ENCODE measurements at regions not wholly inside any gene's neighbourhood (a gene's known extent, or its start where the extent isn't known, plus 50 kb on each side); places are given as distances from the start of the nearest gene placed in this dataset.

- TF ChIP-seq GTF2I (CRISPR knock-in tag; conservative IDR thresholded peaks at IDR 0.05): no peak
- no peak for TF ChIP-seq ZSCAN18 (CRISPR knock-in tag; IDR thresholded peaks at IDR 0.05)
- no peak for TF ChIP-seq CTCF (IDR thresholded peaks at IDR 0.05)
- TF ChIP-seq NFATC4 (CRISPR knock-in tag; IDR thresholded peaks at IDR 0.05): no peak
- TF ChIP-seq ZBTB43 (CRISPR knock-in tag; IDR thresholded peaks at IDR 0.05): no peak
- TF ChIP-seq FOXP4 (CRISPR knock-in tag; IDR thresholded peaks at IDR 0.05): no peak
- TF ChIP-seq ZNF425 (CRISPR knock-in tag; conservative IDR thresholded peaks at IDR 0.05): no peak
- TF ChIP-seq NFE2L1 (CRISPR knock-in tag; IDR thresholded peaks at IDR 0.05): no peak
Observed at GRCh38 chr1:82388679-82389078, 587.9 kb downstream of the ADGRL2 start (continued).

- H3K36me3 Mint-ChIP-seq: no peaks in the 10 kb centered on the region
- DNase-seq (ENCODE audit: low spot score) (no peak), ATAC-seq (no peak)
- H3K9me3 Mint-ChIP-seq: peaks cover 10% of the 10 kb centered on the region
- H3K27me3 Mint-ChIP-seq (ENCODE audit: low read depth): no peaks in the 10 kb centered on the region
- ChIA-PET POLR2A (no interaction called here), CTCF (no interaction called here)
- no peak overlapping the region for H3K27ac Mint-ChIP-seq
- peaks cover 6% of the 10 kb centered on the region for H3K4me1 Mint-ChIP-seq
- TF ChIP-seq ETV6 (CRISPR knock-in tag; IDR thresholded peaks at IDR 0.05): no peak
- no peak for TF ChIP-seq ZNF281 (CRISPR knock-in tag; IDR thresholded peaks at IDR 0.05)
- TF ChIP-seq ZNF138 (CRISPR knock-in tag; conservative IDR thresholded peaks at IDR 0.05): no peak
- no peak for TF ChIP-seq GRHL2 (CRISPR knock-in tag; IDR thresholded peaks at IDR 0.05; ENCODE audit: insufficient replicate concordance, severe bottlenecking)
- no peak for TF ChIP-seq E2F1 (CRISPR knock-in tag; IDR thresholded peaks at IDR 0.05)
- no peak for TF ChIP-seq CDX4 (CRISPR knock-in tag; IDR thresholded peaks at IDR 0.05; ENCODE audit: borderline replicate concordance)
- TF ChIP-seq ZNF121 (CRISPR knock-in tag; IDR thresholded peaks at IDR 0.05): no peak
- no peak for TF ChIP-seq NR2C2 (CRISPR knock-in tag; IDR thresholded peaks at IDR 0.05)
- no peak for TF ChIP-seq TP53 (CRISPR knock-in tag; IDR thresholded peaks at IDR 0.05)
- H3K4me3 Mint-ChIP-seq: no peak overlapping the region
Observed at GRCh38 chr1:82387012-82387366, 586.3 kb downstream of the ADGRL2 start.
